ENCODE measurements at regions not wholly inside any gene's neighbourhood (a gene's known extent, or its start where the extent isn't known, plus 50 kb on each side); places are given as distances from the start of the nearest gene placed in this dataset.

DNA sequence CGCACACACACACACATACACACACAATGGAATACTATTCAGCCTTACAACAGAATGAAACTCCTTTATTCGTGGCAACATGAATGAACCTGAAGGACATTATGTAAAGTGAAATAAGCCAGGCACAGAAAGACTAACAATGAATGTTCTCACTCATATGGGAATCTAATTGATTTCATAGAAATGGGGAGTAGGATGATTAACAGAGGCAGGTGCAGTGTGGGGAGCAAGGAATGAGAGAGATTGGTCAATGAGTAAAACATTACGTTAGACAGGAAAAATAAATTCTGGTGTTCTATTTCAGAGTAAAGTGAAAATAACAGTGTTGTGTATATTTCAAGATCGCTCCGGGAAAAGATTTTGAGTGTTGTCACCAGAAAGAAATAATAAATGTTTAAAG is 694.5 kb downstream of the NXPH1 start:
- no peak for TF ChIP-seq EZH2 (optimal IDR thresholded peaks at IDR 0.05; ENCODE audit: low read depth, low read length)
- TF ChIP-seq, protein P1, sequence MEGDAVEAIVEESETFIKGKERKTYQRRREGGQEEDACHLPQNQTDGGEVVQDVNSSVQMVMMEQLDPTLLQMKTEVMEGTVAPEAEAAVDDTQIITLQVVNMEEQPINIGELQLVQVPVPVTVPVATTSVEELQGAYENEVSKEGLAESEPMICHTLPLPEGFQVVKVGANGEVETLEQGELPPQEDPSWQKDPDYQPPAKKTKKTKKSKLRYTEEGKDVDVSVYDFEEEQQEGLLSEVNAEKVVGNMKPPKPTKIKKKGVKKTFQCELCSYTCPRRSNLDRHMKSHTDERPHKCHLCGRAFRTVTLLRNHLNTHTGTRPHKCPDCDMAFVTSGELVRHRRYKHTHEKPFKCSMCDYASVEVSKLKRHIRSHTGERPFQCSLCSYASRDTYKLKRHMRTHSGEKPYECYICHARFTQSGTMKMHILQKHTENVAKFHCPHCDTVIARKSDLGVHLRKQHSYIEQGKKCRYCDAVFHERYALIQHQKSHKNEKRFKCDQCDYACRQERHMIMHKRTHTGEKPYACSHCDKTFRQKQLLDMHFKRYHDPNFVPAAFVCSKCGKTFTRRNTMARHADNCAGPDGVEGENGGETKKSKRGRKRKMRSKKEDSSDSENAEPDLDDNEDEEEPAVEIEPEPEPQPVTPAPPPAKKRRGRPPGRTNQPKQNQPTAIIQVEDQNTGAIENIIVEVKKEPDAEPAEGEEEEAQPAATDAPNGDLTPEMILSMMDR (IDR thresholded peaks at IDR 0.05; ENCODE audit: low read length) = no peak

Data from MM.1S (cell line).